Ureter (tissue), 1 donor: ENCODE measurements at regions not wholly inside any gene's neighbourhood (a gene's known extent, or its start where the extent isn't known, plus 50 kb on each side); places are given as distances from the start of the nearest gene placed in this dataset.

ENCODE experiments used
- DNase-seq: peaks from one replicate; pipeline ENCODE4 v3.0.0-alpha.2; 2020; ENCODE audit warnings: low spot score
- donor health status: DM: yes; HTN: yes; CAD: no.

DNA sequence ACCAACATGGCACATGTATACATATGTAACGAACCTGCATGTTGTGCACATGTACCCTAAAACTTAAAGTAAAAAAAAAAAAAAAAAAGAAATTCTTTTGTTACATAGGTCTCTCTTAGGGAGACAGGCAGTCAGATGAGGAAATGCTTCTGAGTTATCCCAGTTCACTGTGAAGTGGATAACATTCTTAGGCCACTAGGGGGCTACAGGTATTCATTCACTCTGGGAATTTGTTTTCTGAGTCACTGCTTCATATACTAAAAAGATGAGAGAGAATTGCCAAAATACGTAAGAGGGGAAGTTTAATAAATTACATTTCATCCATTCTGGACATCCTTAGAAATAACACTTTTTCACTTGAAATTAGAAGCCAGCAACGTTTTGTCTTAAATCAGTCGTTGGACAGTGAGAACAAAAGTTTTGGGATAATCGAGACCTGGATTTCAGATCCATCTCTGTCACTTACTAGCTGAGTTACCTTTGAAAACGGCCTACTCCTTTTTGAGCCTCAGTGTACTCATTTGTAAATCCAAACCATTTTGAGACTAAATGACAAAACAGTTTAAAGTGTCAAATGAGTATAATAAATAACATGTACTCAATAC lies 738.4 kb upstream of the ALCAM start:
- DNase-seq: no peak

GRCh38 chr3:104629038-104629437 lies 737.7 kb upstream of the ALCAM start:
- no peak for DNase-seq

DNA sequence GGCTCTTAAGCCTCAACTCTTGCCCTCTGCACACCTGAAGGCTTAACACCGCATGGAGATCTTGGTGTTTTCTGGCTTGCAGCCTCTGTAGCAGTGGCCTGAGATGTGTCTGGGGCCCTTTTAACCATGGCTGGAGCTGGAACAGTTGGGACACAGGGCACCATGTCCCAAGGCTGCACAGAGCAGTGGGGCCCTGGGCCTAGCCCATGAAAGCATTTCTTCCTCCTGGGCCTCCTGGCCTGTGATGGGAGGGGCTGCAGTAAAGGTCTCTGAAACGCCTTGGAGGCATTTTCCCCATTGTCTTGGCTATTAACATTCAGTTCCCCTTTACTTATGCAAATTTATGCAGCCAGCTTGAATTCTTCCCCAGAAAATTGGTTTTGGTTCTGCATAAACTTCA lies 735.5 kb upstream of the ALCAM start:
- no peak for DNase-seq

- DNase-seq: no peak
Measured at GRCh38 chr3:104632521-104632920, 734.2 kb upstream of the ALCAM start.

- no peak for DNase-seq
Measured at GRCh38 chr3:104632947-104633346, 733.8 kb upstream of the ALCAM start.

- no peak for DNase-seq
Measured at GRCh38 chr3:104635872-104636580, 730.7 kb upstream of the ALCAM start.

GRCh38 chr3:104642827-104643226 lies 723.9 kb upstream of the ALCAM start:
- DNase-seq: no peak

GRCh38 chr3:104646196-104646595 lies 720.5 kb upstream of the ALCAM start:
- DNase-seq: no peak

- DNase-seq: no peak
Measured at GRCh38 chr3:104648823-104649222, 717.9 kb upstream of the ALCAM start.

- no peak for DNase-seq
Measured at GRCh38 chr3:104669083-104669482, 697.6 kb upstream of the ALCAM start.

GRCh38 chr3:104672331-104672730 lies 694.4 kb upstream of the ALCAM start:
- DNase-seq: no peak

- no peak for DNase-seq
Measured at GRCh38 chr3:104673981-104674380, 692.7 kb upstream of the ALCAM start.

- DNase-seq: no peak
Measured at GRCh38 chr3:104676241-104676640, 690.5 kb upstream of the ALCAM start.

GRCh38 chr3:104677932-104678331 lies 688.8 kb upstream of the ALCAM start:
- no peak for DNase-seq

DNA sequence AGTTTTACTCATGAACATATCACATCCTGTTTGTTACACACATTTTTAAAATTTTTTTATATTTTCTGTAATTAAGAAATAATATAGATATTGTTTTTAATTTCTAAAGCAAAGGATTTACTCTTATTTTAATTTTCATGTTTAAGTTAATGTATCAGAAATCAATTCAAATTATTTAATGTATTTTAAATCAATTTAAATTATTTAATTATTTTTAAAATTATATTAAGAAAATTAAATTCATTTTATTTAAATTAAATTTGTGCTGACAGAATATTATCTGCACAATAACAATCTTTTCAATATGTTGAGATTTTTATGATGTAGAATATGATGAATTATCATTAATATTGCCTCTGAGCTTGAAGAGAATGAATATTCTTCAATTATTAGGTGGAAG lies 681.2 kb upstream of the ALCAM start:
- DNase-seq: no peak

- no peak for DNase-seq
Measured at GRCh38 chr3:104687362-104687761, 679.3 kb upstream of the ALCAM start.

DNA sequence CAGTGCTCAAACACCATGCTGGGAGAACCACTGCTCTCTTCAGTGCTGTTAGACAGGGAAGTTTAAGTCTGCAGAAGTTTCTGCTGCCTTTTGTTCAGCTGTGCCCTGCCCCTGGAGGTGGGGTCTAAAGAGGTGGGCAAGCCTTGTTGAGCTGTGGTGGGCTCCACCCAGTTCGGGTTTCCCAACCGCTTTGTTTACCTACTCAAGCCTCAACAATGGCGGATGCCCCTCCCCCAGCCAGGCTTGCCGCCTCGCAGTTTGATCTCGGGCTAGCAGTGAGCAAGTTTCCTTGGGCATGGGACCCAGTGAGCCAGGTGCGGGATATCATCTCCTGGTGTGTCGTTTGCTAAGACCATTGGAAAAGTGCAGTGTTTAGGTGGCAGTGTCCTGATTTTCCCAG lies 670.2 kb upstream of the ALCAM start:
- no peak for DNase-seq

DNA sequence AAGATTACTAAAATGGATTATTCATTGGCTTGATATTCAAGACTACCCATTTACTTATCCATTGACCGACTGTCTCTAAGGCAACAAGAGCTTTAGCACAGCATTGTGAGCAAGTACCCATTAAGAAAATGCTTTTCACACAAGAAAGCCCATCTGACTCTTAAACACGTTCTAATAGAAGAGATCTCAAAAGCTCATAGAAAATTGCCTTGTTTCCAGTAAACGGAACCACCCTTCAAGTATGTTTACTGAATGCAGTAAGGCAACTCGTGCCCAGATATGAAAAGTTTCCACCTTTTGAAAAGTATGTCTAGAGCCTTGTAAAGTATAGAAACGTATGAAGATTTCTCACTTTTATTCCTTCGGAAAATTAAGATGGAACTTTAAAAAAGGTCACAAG lies 655.3 kb upstream of the ALCAM start:
- DNase-seq: no peak

- no peak for DNase-seq
Measured at GRCh38 chr3:104715972-104716371, 650.7 kb upstream of the ALCAM start.

DNA sequence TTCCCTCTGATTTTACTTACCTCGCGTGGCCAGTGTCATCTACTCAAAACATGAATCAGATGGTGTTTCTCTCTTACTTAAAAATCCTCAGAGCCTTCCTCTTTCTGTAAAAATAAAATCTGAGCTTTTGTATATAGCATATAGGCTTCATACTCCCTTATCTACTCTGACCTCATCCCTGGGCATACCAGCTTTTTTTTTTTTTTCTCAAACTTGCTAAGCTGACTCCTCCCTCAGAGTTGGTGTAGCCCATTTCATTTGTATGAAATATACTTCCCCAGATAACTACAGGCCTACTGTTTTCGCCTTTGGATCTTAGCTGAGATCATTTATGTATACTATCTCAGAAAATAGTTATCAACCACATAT lies 648.9 kb upstream of the ALCAM start:
- DNase-seq: no peak

GRCh38 chr3:104723000-104723399 lies 643.7 kb upstream of the ALCAM start:
- DNase-seq: no peak

- no peak for DNase-seq
Measured at GRCh38 chr3:104731074-104731473, 635.6 kb upstream of the ALCAM start.

DNA sequence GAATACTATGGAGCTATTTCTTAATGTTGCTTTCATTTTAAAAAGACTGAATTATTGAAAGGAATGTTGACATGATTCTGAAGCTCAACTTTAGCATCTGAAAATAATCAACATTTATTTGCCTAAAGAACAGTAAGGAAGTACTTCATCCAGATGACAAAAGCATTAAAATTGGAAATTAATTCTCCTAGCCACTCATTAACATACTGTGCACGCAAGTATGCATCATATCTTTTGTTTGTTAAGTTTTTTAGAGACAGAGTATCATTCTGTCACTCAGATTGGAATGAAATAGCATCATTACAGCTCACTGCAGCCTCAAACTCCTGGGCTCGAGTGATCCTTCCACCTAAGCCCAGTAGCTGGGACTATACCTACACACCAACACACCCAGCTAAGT lies 632.1 kb upstream of the ALCAM start:
- no peak for DNase-seq

DNA sequence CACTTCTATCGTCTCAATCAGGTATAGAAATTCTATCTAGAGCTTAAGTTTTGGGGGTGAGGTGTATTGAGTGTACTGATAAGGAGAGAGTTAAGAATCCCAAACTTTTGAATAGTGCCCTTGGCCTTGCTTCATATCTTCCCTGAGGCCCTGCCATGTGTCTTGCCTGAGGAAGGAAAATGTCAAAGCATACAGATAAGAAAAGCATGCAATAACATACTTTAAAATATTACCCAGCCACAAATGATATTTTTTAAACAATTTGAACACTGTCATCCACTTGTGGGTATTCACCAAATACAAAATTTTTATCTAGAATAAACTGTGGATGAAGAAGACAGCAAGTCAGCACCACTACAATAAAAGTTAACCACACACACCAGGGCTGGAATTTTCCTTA lies 631.0 kb upstream of the ALCAM start:
- DNase-seq: no peak
